ENCODE measurements at regions not wholly inside any gene's neighbourhood (a gene's known extent, or its start where the extent isn't known, plus 50 kb on each side); places are given as distances from the start of the nearest gene placed in this dataset.

DNA sequence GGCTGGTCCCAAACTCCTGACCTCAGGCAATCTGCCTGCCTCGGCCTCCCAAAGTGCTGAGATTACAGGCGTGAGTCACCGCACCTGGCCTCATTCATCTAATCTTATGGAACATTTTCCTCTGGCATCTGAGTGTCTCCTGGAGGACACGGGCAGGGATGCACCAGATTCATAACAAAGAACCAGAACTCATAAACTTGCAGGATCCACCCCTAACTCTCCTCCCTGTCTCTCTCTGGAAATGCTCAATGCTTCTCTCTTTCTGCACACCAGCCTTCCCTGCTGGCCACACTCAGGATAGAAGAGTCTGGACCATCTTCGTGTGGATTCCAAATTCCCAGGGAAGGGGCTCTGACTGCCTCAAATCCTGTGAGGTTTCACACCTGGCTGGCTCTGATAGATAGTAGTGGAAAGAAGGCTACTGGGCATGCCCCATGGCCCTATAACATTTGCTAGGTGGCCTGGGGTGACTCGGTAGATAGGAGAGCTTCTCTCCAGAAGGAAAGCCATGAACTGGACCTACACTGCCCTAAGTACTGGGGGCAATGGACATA is 483.2 kb upstream of the GYPC start:
- Histone ChIP-seq H3K27ac (no peak overlapping the region), H3K36me3 (no peaks in the 10 kb centered on the region), H3K4me1 (ENCODE audit: insufficient read depth) (no peaks in the 10 kb centered on the region), H3K4me3 (no peak overlapping the region), H3K27me3 (no peaks in the 10 kb centered on the region), H3K9me3 (no peaks in the 10 kb centered on the region)
- intact Hi-C loops (cut with DNase I): no loop called here
- TF ChIP-seq, protein P1, sequence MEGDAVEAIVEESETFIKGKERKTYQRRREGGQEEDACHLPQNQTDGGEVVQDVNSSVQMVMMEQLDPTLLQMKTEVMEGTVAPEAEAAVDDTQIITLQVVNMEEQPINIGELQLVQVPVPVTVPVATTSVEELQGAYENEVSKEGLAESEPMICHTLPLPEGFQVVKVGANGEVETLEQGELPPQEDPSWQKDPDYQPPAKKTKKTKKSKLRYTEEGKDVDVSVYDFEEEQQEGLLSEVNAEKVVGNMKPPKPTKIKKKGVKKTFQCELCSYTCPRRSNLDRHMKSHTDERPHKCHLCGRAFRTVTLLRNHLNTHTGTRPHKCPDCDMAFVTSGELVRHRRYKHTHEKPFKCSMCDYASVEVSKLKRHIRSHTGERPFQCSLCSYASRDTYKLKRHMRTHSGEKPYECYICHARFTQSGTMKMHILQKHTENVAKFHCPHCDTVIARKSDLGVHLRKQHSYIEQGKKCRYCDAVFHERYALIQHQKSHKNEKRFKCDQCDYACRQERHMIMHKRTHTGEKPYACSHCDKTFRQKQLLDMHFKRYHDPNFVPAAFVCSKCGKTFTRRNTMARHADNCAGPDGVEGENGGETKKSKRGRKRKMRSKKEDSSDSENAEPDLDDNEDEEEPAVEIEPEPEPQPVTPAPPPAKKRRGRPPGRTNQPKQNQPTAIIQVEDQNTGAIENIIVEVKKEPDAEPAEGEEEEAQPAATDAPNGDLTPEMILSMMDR (IDR thresholded peaks at IDR 0.05): no peak
- no peak for TF ChIP-seq POLR2A (IDR thresholded peaks at IDR 0.05)
- no peak for TF ChIP-seq EP300 (IDR thresholded peaks at IDR 0.05)
- no peak for DNase-seq
- WGBS, 3 donors: 57 to 66% (median 62%) methylated on average over 6 of the region's 6 CpGs

DNA sequence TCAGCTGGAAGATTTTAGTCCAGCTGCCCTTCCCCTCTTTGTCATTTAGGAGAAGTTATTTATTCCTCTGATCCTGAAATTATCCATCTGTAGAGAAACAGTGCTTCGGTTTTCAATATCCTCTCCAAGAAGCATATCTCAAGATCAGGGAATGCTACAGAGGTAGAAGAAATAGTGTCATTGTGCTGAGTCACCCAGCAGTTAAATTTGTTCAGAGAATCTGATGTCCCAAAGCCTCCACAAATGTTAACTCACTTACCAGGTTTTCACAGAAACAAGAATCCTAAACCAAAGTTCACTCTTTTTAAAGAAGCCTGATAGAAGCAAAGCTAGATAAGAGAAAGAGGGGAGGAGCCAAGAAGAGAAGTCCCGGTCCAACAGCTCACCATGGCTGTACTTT is 480.7 kb upstream of the GYPC start:
- H3K36me3 ChIP-seq: no peaks in the 10 kb centered on the region
- H3K27ac ChIP-seq: no peak overlapping the region
- no peaks in the 10 kb centered on the region for H3K27me3 ChIP-seq
- TF ChIP-seq EP300 (IDR thresholded peaks at IDR 0.05) (no peak), POLR2A (IDR thresholded peaks at IDR 0.05) (no peak)
- TF ChIP-seq, protein P1 (IDR thresholded peaks at IDR 0.05): no peak
- intact Hi-C loops (cut with DNase I): no loop called here
- H3K4me1 ChIP-seq (ENCODE audit: insufficient read depth): no peaks in the 10 kb centered on the region
- DNase-seq: no peak
- WGBS, 3 donors: 45 to 66% (median 54%) methylated on average over 2 of the region's 2 CpGs
- no peak overlapping the region for H3K4me3 ChIP-seq
- H3K9me3 ChIP-seq: no peaks in the 10 kb centered on the region

DNA sequence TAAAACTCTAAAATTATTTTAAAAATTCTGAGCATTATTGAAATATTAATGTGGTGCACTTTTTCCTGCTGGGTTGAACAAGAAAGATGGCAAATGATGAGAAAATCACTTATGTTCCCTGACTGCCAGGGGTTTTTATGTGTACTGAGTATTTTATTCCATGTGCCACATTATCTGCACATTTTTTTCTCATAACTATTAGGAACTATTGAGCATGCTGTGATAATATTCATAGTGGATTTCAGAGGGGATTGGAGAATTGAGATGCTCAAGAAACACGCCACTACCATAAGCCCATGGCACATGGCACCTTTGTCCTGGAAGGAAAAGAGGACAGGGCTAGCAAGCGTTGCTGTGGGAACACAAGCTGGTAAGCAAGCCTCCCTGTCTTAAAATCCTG is 478.5 kb upstream of the GYPC start:
- DNase-seq: no peak
- no peaks in the 10 kb centered on the region for H3K27me3 ChIP-seq
- H3K36me3 ChIP-seq: no peaks in the 10 kb centered on the region
- H3K4me3 ChIP-seq: no peak overlapping the region
- no peaks in the 10 kb centered on the region for H3K4me1 ChIP-seq (ENCODE audit: insufficient read depth)
- TF ChIP-seq, protein P1 (IDR thresholded peaks at IDR 0.05): no peak
- no peak for TF ChIP-seq POLR2A (IDR thresholded peaks at IDR 0.05)
- TF ChIP-seq EP300 (IDR thresholded peaks at IDR 0.05): no peak
- H3K27ac ChIP-seq: no peak overlapping the region
- WGBS, 3 donors: 85 to 87% (median 85%) methylated on average over 2 of the region's 2 CpGs
- intact Hi-C loops (cut with DNase I): no loop called here
- no peaks in the 10 kb centered on the region for H3K9me3 ChIP-seq

DNA sequence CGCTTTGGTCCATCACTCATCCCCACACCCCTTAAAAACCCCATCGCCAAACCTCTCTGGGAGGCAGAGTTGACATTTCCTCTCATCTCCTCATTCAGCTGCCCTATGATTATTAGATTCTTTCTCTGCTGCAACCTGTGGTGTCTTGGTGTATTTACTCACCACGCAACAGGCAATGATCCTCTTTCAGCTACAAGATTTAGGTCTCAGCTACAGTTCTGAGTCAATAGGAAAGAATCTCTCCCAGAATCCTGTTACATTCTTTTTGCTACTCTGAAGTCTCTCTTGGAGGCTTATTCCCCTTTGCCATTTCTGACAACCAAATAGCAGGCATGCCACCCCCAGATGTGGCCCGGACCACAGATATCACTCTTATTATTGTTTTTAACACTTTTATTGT is 468.3 kb upstream of the GYPC start:
- intact Hi-C loops (cut with DNase I): no loop called here
- no peaks in the 10 kb centered on the region for H3K9me3 ChIP-seq
- H3K27ac ChIP-seq: no peak overlapping the region
- H3K27me3 ChIP-seq: no peaks in the 10 kb centered on the region
- TF ChIP-seq EP300 (IDR thresholded peaks at IDR 0.05): no peak
- no peak for TF ChIP-seq POLR2A (IDR thresholded peaks at IDR 0.05)
- TF ChIP-seq, protein P1 (IDR thresholded peaks at IDR 0.05): no peak
- no peak overlapping the region for H3K4me3 ChIP-seq
- no peak for DNase-seq
- no peaks in the 10 kb centered on the region for H3K36me3 ChIP-seq
- whole genome bisulfite sequencing, 3 donors: 73 to 75% (median 75%) methylated on average over 4 of the region's 4 CpGs
- no peaks in the 10 kb centered on the region for H3K4me1 ChIP-seq (ENCODE audit: insufficient read depth)
